ENCODE measurements at regions not wholly inside any gene's neighbourhood (a gene's known extent, or its start where the extent isn't known, plus 50 kb on each side); places are given as distances from the start of the nearest gene placed in this dataset.

- TF ChIP-seq, protein P1, sequence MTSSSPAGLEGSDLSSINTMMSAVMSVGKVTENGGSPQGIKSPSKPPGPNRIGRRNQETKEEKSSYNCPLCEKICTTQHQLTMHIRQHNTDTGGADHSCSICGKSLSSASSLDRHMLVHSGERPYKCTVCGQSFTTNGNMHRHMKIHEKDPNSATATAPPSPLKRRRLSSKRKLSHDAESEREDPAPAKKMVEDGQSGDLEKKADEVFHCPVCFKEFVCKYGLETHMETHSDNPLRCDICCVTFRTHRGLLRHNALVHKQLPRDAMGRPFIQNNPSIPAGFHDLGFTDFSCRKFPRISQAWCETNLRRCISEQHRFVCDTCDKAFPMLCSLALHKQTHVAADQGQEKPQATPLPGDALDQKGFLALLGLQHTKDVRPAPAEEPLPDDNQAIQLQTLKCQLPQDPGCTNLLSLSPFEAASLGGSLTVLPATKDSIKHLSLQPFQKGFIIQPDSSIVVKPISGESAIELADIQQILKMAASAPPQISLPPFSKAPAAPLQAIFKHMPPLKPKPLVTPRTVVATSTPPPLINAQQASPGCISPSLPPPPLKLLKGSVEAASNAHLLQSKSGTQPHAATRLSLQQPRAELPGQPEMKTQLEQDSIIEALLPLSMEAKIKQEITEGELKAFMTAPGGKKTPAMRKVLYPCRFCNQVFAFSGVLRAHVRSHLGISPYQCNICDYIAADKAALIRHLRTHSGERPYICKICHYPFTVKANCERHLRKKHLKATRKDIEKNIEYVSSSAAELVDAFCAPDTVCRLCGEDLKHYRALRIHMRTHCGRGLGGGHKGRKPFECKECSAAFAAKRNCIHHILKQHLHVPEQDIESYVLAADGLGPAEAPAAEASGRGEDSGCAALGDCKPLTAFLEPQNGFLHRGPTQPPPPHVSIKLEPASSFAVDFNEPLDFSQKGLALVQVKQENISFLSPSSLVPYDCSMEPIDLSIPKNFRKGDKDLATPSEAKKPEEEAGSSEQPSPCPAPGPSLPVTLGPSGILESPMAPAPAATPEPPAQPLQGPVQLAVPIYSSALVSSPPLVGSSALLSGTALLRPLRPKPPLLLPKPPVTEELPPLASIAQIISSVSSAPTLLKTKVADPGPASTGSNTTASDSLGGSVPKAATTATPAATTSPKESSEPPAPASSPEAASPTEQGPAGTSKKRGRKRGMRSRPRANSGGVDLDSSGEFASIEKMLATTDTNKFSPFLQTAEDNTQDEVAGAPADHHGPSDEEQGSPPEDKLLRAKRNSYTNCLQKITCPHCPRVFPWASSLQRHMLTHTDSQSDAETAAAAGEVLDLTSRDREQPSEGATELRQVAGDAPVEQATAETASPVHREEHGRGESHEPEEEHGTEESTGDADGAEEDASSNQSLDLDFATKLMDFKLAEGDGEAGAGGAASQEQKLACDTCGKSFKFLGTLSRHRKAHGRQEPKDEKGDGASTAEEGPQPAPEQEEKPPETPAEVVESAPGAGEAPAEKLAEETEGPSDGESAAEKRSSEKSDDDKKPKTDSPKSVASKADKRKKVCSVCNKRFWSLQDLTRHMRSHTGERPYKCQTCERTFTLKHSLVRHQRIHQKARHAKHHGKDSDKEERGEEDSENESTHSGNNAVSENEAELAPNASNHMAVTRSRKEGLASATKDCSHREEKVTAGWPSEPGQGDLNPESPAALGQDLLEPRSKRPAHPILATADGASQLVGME (CRISPR knock-in tag; IDR thresholded peaks at IDR 0.05) = no peak
- TF ChIP-seq LCOR (CRISPR knock-in tag; IDR thresholded peaks at IDR 0.05) (no peak), ZNF77 (CRISPR knock-in tag; IDR thresholded peaks at IDR 0.05) (no peak), TSC22D4 (tag; IDR thresholded peaks at IDR 0.05) (no peak), POLR2A (conservative IDR thresholded peaks at IDR 0.05) (no peak), BRF2 (IDR thresholded peaks at IDR 0.05; ENCODE audit: borderline replicate concordance, insufficient read depth, insufficient read length) (no peak), PHB (CRISPR knock-in tag; IDR thresholded peaks at IDR 0.05) (no peak), ZBTB40 (IDR thresholded peaks at IDR 0.05) (no peak), ZBTB40 (CRISPR knock-in tag; IDR thresholded peaks at IDR 0.05) (no peak), MBD2 (IDR thresholded peaks at IDR 0.05; ENCODE audit: borderline replicate concordance, low read depth) (no peak), ZSCAN29 (IDR thresholded peaks at IDR 0.05) (no peak)
These were observed 212.9 kb upstream of the SOX21 start (continued) for GRCh38 chr13:94925263-94925662.

All from K562 (cell line).